Mammary epithelial cell (primary cell): ENCODE measurements at regions not wholly inside any gene's neighbourhood (a gene's known extent, or its start where the extent isn't known, plus 50 kb on each side); places are given as distances from the start of the nearest gene placed in this dataset.

Experiments
- CTCF ChIP-seq, 2 donors: IDR thresholded peaks in 1 of 2; conservative IDR thresholded peaks in 1 of 2; 2 replicates each; pipeline ENCODE4 v1.5.1; 2011 to 2012; ENCODE audit warnings: inconsistent platforms in 2 of 2, low read length in 2 of 2, mild to moderate bottlenecking in 2 of 2, control low read depth in 1 of 2, low read depth in 1 of 2; ENCODE audit not compliant: insufficient read depth in 1 of 2; ENCODE audit errors: extremely low read depth in 1 of 2
- EZH2 ChIP-seq: IDR thresholded peaks from 2 replicates; pipeline ENCODE4 v1.6.1; 2012; ENCODE audit warnings: low read length, inconsistent platforms, borderline replicate concordance

DNA sequence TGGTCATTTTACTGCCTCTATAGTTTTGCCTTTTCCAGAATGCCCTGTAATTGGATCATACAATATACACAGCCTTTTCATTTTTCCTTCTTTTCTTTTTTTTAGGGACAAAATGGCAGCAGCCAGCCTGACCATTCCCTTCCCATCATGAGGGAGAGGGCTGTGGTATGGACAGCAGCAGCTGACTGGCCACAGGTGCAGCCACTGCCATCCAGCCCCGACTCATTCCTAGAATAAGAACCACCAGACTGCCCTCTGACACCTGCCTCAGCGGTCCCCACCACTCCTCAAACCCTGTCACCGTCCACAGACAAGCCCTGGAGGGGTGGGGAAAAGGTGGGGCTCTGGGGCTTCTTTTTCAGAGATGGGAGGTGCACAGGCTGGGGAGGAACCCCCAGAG lies 92.8 kb downstream of the EPDR1 start:
- TF ChIP-seq CTCF (conservative IDR thresholded peaks at IDR 0.05 in 1 of 2, IDR thresholded peaks at IDR 0.05 in 1 of 2; ENCODE audit: extremely low read depth in 1 of 2, insufficient read depth in 1 of 2, low read depth in 1 of 2, low read length in 2 of 2): no peak
- TF ChIP-seq EZH2: no peak
